GM23248 (cell line): ENCODE measurements at regions not wholly inside any gene's neighbourhood (a gene's known extent, or its start where the extent isn't known, plus 50 kb on each side); places are given as distances from the start of the nearest gene placed in this dataset.

ENCODE experiments used
- EZH2 ChIP-seq: fragments of 200-600 bp; sonication (generic); IDR thresholded peaks from 2 replicates; pipeline ENCODE4 v1.6.1; 2018; ENCODE audit warnings: antibody characterized with exemption, mild to moderate bottlenecking; ENCODE audit not compliant: insufficient read depth, poor library complexity, severe bottlenecking
- EZH2phosphoT487 ChIP-seq: fragments of 200-600 bp; sonication (generic); IDR thresholded peaks from 2 replicates; pipeline ENCODE4 v1.6.1; 2018; ENCODE audit warnings: antibody characterized with exemption, moderate library complexity, mild to moderate bottlenecking, low read depth; ENCODE audit not compliant: insufficient read depth

DNA sequence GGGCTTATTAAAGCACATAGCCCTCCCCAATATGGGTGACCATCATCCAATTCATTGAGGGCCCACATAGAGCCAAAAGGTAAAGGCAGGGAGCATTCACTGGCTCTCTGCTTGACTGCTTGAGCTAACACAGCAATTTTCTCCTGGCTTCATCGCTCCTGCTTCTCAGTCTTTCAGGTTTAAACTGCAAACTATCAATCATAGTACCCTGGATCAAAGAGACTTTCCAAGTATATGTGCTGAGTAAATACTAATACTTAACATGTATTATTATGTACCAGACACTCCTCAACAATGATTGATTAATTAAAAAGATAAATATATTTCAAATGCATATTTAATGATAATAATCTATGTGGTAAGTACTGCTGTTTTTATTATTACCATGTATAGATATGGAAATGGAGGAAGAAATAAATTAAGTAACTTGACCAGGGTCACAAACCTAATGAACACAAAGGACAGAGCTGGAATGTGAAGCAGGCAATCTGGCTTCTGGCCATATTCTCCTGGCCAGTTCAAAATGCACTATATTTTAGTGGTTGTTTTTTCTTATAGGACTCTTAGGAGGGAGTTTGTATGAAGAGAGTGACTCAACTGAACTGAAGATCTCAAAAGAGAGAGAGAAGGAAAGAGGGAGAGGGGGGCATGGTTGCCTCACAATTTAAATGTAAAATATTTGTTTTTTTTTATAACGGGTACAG is 1197.3 kb downstream of the TECRL start:
- TF ChIP-seq EZH2: no peak
- TF ChIP-seq EZH2phosphoT487: no peak
